Type B pancreatic cell (in vitro differentiated cells): ENCODE measurements at regions not wholly inside any gene's neighbourhood (a gene's known extent, or its start where the extent isn't known, plus 50 kb on each side); places are given as distances from the start of the nearest gene placed in this dataset.

Source experiments
- DNase-seq: peaks from one replicate; pipeline ENCODE4 v3.0.0; 2021; ENCODE audit warnings: mixed read lengths; ENCODE audit not compliant: unreplicated experiment; ENCODE audit errors: extremely low spot score
- H3K27ac Mint-ChIP-seq: 2 replicates; pipeline ENCODE4 v1.8.0; 2021; ENCODE audit warnings: mild to moderate bottlenecking, mixed read lengths
- H3K27me3 Mint-ChIP-seq: 2 replicates; pipeline ENCODE4 v1.8.0; 2021; ENCODE audit warnings: mixed read lengths
- H3K36me3 Mint-ChIP-seq: 2 replicates; pipeline ENCODE4 v1.8.0; 2021; ENCODE audit warnings: mixed read lengths
- H3K4me1 Mint-ChIP-seq: one replicate; pipeline ENCODE4 v1.8.0; 2021; ENCODE audit warnings: mixed read lengths; ENCODE audit not compliant: unreplicated experiment
- H3K4me3 Mint-ChIP-seq: 2 replicates; pipeline ENCODE4 v1.8.0; 2021; ENCODE audit warnings: mild to moderate bottlenecking, mixed read lengths
- H3K9me3 Mint-ChIP-seq: 2 replicates; pipeline ENCODE4 v1.8.0; 2021; ENCODE audit warnings: mixed read lengths
- CTCF ChIP-seq: fragments of 200-600 bp; sonication (generic); conservative IDR thresholded peaks from 2 replicates; pipeline ENCODE4 v1.5.0; 2021; ENCODE audit warnings: antibody characterized with exemption, mild to moderate bottlenecking

GRCh38 chr15:57861815-57862586 is 155.5 kb downstream of the POLR2M start:
- no peak for DNase-seq
- Mint-ChIP-seq H3K27ac (no peak overlapping the region), H3K27me3 (peaks cover 26% of the 10 kb centered on the region), H3K36me3 (no peaks in the 10 kb centered on the region), H3K9me3 (no peaks in the 10 kb centered on the region), H3K4me3 (no peak overlapping the region), H3K4me1 (no peaks in the 10 kb centered on the region)
- TF ChIP-seq CTCF = no peak

- Mint-ChIP-seq H3K36me3 (no peaks in the 10 kb centered on the region), H3K9me3 (no peaks in the 10 kb centered on the region), H3K4me1 (no peaks in the 10 kb centered on the region), H3K27ac (no peak overlapping the region), H3K27me3 (peaks cover 29% of the 10 kb centered on the region), H3K4me3 (no peak overlapping the region)
- TF ChIP-seq CTCF = no peak
- DNase-seq = no peak
Measured at GRCh38 chr15:57862761-57863160, 156.2 kb downstream of the POLR2M start.

- Mint-ChIP-seq H3K4me1 (no peaks in the 10 kb centered on the region), H3K4me3 (no peak overlapping the region), H3K36me3 (no peaks in the 10 kb centered on the region), H3K27ac (no peak overlapping the region), H3K27me3 (peaks cover 25% of the 10 kb centered on the region), H3K9me3 (no peaks in the 10 kb centered on the region)
- TF ChIP-seq CTCF = peak; percentile 63
- no peak for DNase-seq
Measured at GRCh38 chr15:57865294-57865693, 158.8 kb downstream of the POLR2M start.

- Mint-ChIP-seq H3K27ac (no peak overlapping the region), H3K9me3 (no peaks in the 10 kb centered on the region)
- no peak for DNase-seq
Measured at GRCh38 chr15:57866149-57866736, 159.7 kb downstream of the POLR2M start.

More at GRCh38 chr15:57866149-57866736, 159.7 kb downstream of the POLR2M start:
- no peaks in the 10 kb centered on the region for H3K4me1 Mint-ChIP-seq
- peaks cover 29% of the 10 kb centered on the region for H3K27me3 Mint-ChIP-seq
- H3K36me3 Mint-ChIP-seq = no peaks in the 10 kb centered on the region
- H3K4me3 Mint-ChIP-seq = no peak overlapping the region
- TF ChIP-seq CTCF = peak; percentile 78
